Sigmoid colon (tissue), 4 donors: ENCODE measurements at regions not wholly inside any gene's neighbourhood (a gene's known extent, or its start where the extent isn't known, plus 50 kb on each side); places are given as distances from the start of the nearest gene placed in this dataset.

Source experiments
- EP300 ChIP-seq, 4 donors: sonication (generic); formaldehyde crosslinking; IDR thresholded peaks; one replicate each; pipeline ENCODE4 v1.6.1; 2017; ENCODE audit warnings: antibody characterized with exemption in 4 of 4
- POLR2A ChIP-seq, 2 donors: fragments of 450-650 bp; IDR thresholded peaks; one replicate each; pipeline ENCODE4 v1.6.1; 2016; ENCODE audit warnings: antibody characterized with exemption in 2 of 2, mild to moderate bottlenecking in 2 of 2, moderate library complexity in 2 of 2
- POLR2AphosphoS5 ChIP-seq, 4 donors: sonication (generic); formaldehyde crosslinking; IDR thresholded peaks; one replicate each; pipeline ENCODE4 v1.6.1; 2017; ENCODE audit warnings: antibody characterized with exemption in 4 of 4
- TF ChIP-seq, protein P1 (sequence below), 4 experiments: fragments of 450-650 bp in 3 of 4; fragments of 200-600 bp in 1 of 4; IDR thresholded peaks; one replicate each; pipeline ENCODE4 v1.5.1; 2016 to 2019; ENCODE audit warnings: antibody characterized with exemption in 4 of 4, mild to moderate bottlenecking in 3 of 4, moderate library complexity in 2 of 4

DNA sequence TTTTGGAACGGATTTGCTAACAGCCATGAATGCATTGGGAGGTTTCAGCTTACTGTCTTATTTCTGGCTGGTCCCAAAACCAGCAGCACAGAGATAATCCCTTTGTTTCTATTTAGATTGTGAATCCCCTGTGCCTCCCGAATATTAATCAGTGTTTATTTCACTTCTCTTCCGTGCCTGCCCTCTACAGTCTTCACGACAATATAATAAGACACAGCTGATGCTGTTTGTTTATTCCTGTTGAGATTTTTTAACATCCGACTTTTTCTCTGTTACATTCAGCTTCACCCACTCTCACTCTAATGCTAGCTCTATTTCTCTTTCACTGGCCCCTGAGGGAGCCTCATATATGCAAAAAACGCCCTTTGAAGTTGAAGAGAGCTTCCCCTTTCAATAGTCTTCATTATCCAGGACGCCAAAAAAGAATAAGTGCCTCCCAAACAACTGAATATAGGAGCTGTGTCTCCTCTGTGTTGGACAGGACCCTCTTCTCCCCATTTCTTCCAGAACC lies 995.3 kb downstream of the ROBO2 start:
- TF ChIP-seq EP300 (IDR thresholded peaks at IDR 0.05) (no peak), POLR2AphosphoS5 (IDR thresholded peaks at IDR 0.05) (no peak), POLR2A (IDR thresholded peaks at IDR 0.05) (no peak)
- TF ChIP-seq, protein P1, sequence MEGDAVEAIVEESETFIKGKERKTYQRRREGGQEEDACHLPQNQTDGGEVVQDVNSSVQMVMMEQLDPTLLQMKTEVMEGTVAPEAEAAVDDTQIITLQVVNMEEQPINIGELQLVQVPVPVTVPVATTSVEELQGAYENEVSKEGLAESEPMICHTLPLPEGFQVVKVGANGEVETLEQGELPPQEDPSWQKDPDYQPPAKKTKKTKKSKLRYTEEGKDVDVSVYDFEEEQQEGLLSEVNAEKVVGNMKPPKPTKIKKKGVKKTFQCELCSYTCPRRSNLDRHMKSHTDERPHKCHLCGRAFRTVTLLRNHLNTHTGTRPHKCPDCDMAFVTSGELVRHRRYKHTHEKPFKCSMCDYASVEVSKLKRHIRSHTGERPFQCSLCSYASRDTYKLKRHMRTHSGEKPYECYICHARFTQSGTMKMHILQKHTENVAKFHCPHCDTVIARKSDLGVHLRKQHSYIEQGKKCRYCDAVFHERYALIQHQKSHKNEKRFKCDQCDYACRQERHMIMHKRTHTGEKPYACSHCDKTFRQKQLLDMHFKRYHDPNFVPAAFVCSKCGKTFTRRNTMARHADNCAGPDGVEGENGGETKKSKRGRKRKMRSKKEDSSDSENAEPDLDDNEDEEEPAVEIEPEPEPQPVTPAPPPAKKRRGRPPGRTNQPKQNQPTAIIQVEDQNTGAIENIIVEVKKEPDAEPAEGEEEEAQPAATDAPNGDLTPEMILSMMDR (IDR thresholded peaks at IDR 0.05): no peak
